GM13977 (cell line): ENCODE measurements at regions not wholly inside any gene's neighbourhood (a gene's known extent, or its start where the extent isn't known, plus 50 kb on each side); places are given as distances from the start of the nearest gene placed in this dataset.

Source experiments
- DNase-seq: peaks from one replicate; pipeline ENCODE4 v3.0.0; 2012; ENCODE audit warnings: low spot score
- CTCF ChIP-seq: IDR thresholded peaks from 2 replicates; pipeline ENCODE4 v1.5.1; 2012; ENCODE audit warnings: mild to moderate bottlenecking, control low read depth; ENCODE audit not compliant: insufficient read depth; ENCODE audit errors: extremely low read depth, missing control alignments
- in situ Hi-C: fragments of 300-500 bp; cut with MboI; formaldehyde crosslinking; loops from one replicate; pipeline ENCODE4 v1.12.0; 2022; ENCODE audit warnings: low sequenced_read_pairs, low pct_unique_long_range_greater_than_20kb, mixed read lengths, inconsistent platforms; ENCODE audit not compliant: unreplicated experiment

GRCh38 chr9:32706725-32707100, 71.2 kb upstream of the TAF1L start:
- in situ Hi-C loops = no loop called here
- no peak for TF ChIP-seq CTCF
- no peak for DNase-seq

GRCh38 chr9:32707326-32707725, 71.9 kb upstream of the TAF1L start:
- TF ChIP-seq CTCF = no peak
- in situ Hi-C loops = no loop called here
- DNase-seq = no peak

- in situ Hi-C loops = no loop called here
- no peak for DNase-seq
- no peak for TF ChIP-seq CTCF
Measured at GRCh38 chr9:32708480-32709150, 73.1 kb upstream of the TAF1L start.

- no peak for TF ChIP-seq CTCF
- no peak for DNase-seq
- in situ Hi-C loops = no loop called here
Measured at GRCh38 chr9:32709871-32710270, 73.5 kb upstream of the TMEM215 start.

GRCh38 chr9:32716425-32716824, 66.9 kb upstream of the TMEM215 start:
- DNase-seq = no peak
- in situ Hi-C loops = no loop called here
- no peak for TF ChIP-seq CTCF

GRCh38 chr9:32716955-32717543, 66.3 kb upstream of the TMEM215 start:
- in situ Hi-C loops = no loop called here
- TF ChIP-seq CTCF = no peak

GRCh38 chr9:32722704-32723103, 60.6 kb upstream of the TMEM215 start:
- DNase-seq = no peak
- in situ Hi-C loops = no loop called here
- TF ChIP-seq CTCF = no peak

More at GRCh38 chr9:32716955-32717543, 66.3 kb upstream of the TMEM215 start:
- DNase-seq = no peak
